ENCODE measurements at regions not wholly inside any gene's neighbourhood (a gene's known extent, or its start where the extent isn't known, plus 50 kb on each side); places are given as distances from the start of the nearest gene placed in this dataset.

DNA sequence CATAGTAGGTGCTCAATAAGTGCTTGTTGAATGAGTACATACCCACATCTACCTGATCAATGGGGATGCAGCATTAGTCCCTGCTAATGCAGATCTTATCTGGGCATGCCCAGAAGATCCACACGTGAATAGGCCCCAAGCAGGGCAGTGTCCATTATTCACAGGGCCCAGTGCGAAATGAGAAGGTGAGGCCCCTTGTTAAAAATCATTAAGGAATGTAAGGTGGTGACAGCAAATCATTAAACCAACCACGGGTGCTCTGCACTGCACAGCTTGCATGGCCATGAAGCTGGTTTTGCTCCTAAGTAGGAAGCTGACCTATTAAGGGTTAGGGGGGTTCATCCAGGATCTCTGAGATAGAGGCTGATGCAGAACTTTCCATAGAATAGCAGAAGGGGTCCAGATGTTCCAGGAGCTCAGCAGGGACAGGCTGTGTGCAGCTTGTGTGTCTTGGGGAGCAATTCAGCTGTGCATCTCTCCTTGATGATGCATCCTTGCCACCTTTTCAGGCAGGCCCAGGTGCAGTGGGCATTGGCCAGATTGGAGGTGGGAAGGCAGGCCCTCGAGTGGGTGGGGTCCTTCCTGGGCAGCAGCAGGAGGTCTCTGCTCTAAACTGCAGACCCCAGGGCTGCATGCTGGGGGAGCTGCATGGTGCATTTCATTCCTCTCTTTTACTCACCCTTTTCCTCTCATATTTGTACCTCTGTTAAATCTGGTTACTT, 231.3 kb upstream of the PWP1 start:
- no peak for DNase-seq

DNA sequence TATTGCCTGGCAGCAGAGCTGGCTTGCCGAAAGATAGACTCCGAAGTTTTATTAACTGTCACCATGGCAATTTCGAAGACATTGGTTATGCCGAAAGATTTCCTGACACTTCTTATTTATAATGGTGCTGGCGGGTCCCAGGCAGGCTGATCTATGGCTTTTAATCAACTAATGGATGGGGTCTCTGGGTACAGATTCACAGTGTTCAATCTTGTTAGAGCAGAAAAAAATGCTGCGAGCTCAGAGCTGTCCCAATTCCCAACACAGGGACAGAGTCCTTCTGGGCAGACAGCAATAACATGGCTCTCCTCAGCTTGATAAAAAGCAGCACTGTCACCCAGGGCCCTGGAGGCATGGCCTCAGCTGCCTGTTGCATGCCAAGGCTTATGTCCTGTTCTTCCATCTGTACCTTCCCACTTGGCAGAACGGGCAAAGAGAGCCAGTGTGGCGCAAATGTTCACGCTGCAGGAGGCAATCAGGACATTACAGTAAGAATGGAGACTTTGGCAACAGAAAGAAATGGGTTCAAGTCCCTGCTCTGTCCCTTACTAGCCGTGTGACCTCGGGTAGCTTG, 228.2 kb upstream of the PWP1 start:
- no peak for DNase-seq

- no peak for DNase-seq
Measured at GRCh38 chr12:107458163-107458562, 227.4 kb upstream of the PWP1 start.

GRCh38 chr12:107458990-107459389, 226.6 kb upstream of the PWP1 start:
- no peak for DNase-seq

GRCh38 chr12:107459641-107460040, 226.0 kb upstream of the PWP1 start:
- no peak for DNase-seq

DNA sequence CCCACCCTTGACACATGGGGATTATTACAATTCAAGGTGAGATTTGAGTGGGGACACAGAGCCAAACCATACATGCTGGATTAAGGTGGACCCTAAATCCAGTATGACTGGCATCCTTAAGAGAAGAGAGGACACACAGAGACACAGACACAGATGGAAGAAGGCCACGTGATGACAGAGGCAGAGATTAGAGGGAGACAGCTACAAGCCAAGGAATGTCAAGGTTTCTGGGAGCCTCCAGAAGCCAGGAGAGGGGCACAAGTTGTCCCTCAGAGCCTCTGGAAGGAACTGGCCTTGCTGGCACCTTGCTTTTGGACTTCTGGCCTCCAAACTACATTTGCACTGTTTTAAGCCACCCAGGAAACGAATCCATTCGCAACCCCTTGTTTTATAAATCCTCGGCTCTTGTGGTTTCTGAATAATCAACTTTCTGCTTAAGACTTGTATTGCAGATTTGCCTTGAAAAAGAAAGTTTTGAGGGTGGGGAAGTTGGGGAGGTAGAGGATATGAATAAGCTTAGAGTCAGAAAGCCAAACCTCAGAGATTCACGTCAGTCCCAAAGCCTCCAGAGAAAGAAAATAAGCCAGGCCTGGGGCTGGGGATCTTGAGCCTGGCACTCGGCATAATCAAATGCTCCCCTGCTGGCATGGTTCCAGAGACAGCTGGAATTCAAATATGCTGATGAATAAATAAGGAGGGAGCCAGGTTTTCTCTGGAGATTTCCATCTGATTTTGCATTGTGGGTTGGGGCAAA, 224.2 kb upstream of the PWP1 start:
- DNase-seq, result no peak

DNA sequence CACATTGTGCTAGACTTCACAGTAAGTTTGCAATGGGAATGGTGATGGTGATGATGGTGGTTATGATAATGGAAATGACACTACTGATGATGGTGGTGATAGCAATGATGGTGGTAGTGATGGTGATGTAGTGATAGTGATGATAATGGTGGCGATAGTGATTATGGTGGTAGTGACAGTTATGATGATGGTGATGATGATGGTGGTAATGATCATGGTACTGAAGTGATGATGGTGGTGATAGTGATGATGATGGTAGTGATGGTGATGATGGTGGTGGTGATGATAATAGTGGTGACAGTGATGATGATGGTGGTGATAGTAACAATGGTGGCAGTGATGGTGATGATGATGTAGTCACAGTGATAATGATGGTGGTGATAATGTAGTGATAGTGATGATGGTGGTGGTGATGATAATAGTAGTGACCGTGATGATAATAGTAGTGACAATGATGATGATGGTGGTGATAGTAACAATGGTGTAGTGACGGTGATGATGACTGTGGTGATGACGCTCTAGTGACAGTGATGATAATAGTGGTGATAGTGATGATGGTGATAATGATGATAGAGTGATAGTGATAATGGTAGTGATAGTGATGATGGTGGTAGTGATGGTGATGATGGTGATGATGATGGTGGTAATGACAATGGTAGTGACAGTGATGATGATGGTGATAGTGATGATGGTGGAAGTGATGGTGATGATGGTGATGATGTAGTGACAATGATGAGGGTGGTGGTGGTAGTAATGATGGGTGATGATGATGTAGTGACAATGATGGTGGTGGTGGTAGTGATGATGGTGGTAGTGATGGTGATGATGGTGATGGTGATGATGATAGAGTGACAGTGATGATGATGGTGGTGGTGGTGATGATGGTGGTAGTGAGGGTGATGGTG, 222.9 kb upstream of the PWP1 start:
- no peak for DNase-seq

DNA sequence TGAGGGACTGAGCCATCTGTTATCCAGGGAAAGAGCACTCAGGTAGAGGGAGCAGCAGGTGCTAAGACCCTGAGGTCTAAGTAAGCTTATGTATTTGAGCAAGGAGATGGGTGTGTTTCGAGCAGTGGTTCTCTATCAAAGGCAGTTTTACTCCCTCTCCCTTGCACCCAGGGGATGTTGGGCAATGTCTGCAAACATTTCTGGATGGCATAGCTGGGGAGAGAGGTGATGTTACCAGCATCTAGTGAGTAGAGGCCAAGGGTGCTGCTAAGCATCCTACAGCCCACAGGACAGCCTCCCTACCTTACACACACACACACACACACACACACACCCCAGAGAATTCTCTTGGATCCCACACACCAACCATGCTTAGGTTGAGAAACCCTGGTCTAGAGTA, 221.0 kb upstream of the PWP1 start:
- no peak for DNase-seq

GRCh38 chr12:107465625-107466024, 220.0 kb upstream of the PWP1 start:
- DNase-seq, result no peak

- no peak for DNase-seq
Measured at GRCh38 chr12:107467716-107468115, 217.9 kb upstream of the PWP1 start.

DNA sequence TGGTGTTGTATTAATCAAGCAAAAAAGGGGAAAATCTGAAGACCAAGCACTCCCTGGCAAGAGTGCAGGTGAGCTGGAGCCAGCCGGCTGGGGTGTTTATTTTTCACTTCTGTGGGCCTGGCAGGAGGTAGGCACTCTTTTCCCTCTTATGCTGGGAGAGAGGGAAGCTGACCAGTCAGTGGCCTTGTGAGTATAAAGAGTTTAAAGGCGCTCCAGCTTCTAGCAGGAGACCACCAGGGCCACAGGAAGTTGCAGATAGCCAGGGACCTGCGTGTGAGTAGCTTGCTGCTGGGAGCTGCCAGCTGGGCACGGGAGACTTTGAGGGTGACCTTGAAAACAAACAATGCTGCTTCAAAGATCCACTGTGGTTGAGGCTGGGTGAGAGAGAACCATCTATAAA, 217.4 kb upstream of the PWP1 start:
- DNase-seq, result no peak

DNA sequence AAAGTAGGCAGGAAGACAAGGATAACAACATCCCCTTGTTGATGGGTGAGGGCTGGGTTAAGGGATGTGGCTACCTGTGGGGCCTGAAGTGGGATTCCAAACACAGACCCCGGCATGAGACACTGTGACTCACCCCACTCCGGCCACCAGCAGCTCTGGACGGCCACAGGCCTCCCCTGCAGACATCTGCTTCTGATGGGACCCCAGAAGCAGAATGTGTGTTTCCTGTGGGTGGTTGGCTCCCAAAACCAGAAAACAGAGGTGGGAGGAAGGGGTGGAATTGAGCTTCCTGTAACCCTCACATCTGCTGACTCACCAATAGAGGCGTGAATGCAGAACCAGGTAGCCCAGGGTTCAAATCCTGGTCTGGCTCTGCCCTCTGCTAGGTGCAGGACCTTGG, 216.6 kb upstream of the PWP1 start:
- no peak for DNase-seq

- DNase-seq, result no peak
Measured at GRCh38 chr12:107470645-107471044, 215.0 kb upstream of the PWP1 start.

DNA sequence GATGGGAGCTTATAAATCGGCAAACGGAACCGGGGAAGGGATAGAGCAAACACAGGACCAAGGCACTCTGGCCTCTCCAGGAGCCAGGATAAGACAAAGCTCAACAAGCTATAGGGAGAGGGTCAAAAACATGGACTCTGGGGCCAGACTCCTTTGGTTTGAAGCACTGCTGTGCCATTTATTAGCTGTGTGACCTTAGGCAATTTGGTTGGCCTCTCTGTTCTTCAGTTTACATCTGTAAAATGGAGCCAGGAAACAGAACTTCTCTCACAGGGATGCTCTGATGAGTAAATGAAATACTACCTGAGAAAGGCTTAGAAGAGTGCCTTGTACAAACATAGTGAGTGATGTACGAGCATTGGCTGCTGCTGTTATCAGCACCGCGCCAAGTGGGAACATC, 213.3 kb upstream of the PWP1 start:
- no peak for DNase-seq

- no peak for DNase-seq
Measured at GRCh38 chr12:107474099-107474498, 211.5 kb upstream of the PWP1 start.

DNA sequence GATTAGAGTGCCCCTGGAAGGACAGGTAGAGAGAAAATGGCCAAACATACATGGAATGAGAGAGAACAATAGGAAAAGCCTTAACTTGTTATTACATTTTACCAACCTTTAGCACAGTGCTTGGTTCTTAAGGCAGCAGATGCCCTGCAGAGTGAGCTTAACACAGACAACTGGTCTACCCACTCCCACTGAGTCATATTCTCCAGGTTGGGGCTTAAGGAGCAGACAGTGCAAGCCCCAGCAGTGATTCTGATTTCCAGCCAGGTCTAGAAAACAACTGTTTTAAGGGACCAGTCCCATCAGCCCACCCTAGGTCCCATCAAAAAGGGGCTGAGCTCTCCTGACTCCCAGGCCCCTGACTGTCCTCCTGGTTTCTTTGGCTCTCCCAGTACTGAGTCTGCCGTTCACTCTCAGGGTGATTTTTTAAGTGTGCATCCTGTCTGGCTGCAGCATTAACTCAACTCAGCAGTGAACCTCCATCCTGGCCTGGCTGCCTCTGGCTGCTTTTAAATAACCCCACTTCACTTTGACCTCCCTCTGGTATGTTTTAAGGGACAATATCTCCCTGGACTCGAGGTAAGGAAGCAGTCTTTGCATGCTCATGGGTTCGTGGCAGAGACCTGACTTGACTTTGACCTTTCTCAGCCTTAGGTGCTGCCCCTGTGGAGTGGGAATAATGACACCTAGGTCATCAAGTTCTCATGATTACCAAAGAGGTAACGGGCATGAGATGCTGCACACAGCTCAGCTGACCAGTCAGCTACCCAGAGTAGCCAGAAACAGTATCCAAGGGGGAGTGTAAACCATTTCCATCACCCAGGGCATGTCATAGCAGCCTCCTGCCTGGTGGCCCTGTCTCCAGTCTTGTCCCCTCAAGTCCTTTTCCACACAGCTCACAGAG, 210.7 kb upstream of the PWP1 start:
- no peak for DNase-seq

DNA sequence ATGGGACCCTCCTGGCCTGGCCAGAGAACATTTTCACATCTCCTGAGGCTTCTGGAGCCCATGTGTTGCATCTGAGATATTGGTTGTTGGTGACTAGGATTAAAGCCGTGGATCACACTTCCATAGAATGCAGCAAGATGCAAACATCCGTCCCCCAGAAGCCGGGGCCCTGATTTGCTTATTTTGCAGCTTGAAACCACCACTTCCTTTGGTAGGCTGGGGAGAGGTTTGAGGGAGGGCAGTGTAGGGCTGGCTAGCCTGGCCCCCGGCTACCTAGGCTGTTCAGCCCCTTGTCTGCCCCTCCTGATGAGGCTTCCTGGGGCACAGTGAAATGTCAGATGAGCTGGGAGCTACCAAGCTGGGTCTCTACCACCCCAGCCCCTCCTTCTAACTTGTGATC, 209.7 kb upstream of the PWP1 start:
- no peak for DNase-seq

- DNase-seq, result no peak
Measured at GRCh38 chr12:107477018-107477417, 208.6 kb upstream of the PWP1 start.

DNA sequence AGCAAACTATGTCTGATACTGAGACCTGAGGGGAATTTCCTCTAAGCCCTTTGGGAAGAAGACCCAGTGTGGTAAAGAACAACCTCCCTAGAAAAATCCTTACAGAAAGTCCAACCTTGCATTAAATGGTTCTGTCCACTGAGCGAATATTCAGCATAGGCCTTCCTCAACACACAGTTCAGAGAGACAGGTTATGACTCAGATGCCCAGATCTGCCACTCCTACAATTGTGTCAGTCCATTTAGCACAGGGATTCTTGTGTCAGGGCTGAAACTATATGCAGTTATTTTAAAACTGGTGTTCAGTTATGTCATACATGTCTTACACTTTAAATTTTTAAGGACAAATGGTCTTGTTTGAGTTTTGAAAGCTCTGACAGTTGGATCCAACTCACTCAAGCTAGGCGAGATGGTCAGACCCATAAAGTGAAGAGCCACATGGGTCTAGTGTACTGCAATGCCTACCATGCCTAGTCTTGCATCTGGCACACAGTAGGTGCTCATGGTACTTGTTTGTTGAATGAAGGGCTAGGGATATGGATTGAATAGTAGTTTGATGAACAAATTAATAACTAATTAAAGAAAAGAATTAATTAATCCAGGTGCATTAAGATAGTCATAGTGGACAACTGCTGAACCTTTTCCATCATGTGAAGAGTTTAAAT, 207.5 kb upstream of the PWP1 start:
- DNase-seq, result no peak

DNA sequence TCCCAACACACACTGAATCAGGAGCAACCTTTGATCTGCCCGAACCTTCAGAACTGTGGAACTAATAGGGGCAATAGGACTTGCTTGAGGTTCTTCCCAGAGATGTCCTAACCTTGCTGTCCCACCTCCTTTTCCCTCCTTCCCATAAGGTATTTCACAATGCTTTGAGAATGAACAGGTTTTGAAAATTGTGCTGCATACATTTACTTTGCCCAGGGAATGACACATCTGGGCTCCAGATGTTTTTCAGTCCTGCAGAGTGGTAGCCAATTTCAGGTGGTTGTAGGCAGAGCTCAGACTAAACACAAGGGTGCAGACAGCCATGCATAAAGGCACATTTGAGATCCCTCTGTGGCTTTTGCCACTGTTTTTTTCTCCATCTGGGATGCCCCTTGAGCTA, 206.7 kb upstream of the PWP1 start:
- no peak for DNase-seq

DNA sequence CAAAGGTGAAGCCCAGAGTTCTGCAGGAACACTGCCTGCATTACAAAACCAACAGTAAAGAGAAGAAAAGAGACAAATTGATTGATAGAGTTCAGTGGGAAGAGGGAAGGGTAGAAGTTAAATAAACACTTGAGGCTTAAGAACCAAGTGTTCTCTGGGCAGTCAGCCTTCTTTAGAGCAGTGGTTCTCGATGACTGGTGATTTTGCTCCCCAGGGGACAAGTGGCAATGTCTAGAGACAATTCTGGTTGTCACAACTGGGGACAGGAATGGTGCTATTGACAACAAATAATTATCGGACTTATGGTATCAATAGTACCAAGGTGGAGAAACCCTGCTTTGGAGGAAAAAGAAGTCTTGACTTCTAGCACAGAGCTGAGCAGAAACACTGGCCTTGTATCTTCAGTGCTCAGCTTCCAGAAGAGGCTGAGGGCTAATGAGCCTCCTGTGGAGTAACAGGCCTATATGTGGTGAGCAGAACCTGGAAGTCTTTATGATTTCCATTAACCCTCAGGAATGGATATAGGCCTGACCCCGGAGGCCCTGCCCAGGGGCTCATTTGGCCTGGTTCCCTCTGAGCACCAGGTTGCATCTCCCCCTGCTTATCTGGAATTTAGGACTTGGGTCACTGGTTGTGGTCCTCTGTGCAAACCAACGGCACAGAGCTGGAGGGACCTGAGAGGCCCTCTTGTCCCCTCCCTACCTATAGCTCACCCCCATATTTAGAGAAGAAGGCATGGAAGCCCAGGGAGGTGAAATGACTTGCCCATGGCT, 204.6 kb upstream of the PWP1 start:
- DNase-seq, result no peak

Measured in OCI-M1 (cell line).